H1 (cell line): ENCODE measurements at regions not wholly inside any gene's neighbourhood (a gene's known extent, or its start where the extent isn't known, plus 50 kb on each side); places are given as distances from the start of the nearest gene placed in this dataset.

Source experiments
- CTCF ChIA-PET: fragments of 300-600 bp; sonication (Branson Sonifier 250); formaldehyde crosslinking; loops from one replicate; lab custom pipeline; 2021; ENCODE audit not compliant: partially characterized antibody; lab: Charles Lee
- POLR2A ChIA-PET: fragments of 300-600 bp; sonication (Branson Sonifier 250); formaldehyde crosslinking; loops from one replicate; lab custom pipeline; 2021; ENCODE audit warnings: inconsistent platforms; ENCODE audit not compliant: partially characterized antibody; lab: Charles Lee
- DNase-seq, 2 experiments: peaks; one replicate each; pipeline versions ENCODE4 v3.0.0 to v3.0.0-alpha.2; 2010 to 2022; ENCODE audit warnings: low spot score in 2 of 2, low read depth in 1 of 2, mixed read lengths in 1 of 2
- FAIRE-seq: peaks from 2 replicates; lab custom pipeline; 2011; peaks lifted over from hg19 to GRCh38; lab: Jason Lieb, UNC
- H2AFZ ChIP-seq: 2 replicates; pipeline ENCODE4 v1.8.1; 2012; ENCODE audit warnings: low read length, inconsistent platforms
- H2AK5ac ChIP-seq: 2 replicates; pipeline ENCODE4 v1.6.1; 2013; ENCODE audit warnings: low read depth, low read length
- H2BK120ac ChIP-seq: replicated peaks from 2 replicates; pipeline ENCODE3; 2013; ENCODE audit warnings: low read depth, low read length, inconsistent platforms
- H2BK12ac ChIP-seq: 2 replicates; pipeline ENCODE4 v1.6.1; 2013; ENCODE audit warnings: low read depth, low read length
- H2BK15ac ChIP-seq: 2 replicates; pipeline ENCODE4 v1.6.1; 2013; ENCODE audit warnings: low read length
- H2BK20ac ChIP-seq: 2 replicates; pipeline ENCODE4 v1.6.1; 2013; ENCODE audit warnings: low read length
- H2BK5ac ChIP-seq: 2 replicates; pipeline ENCODE4 v1.6.1; 2013; ENCODE audit warnings: low read depth, low read length
- H3K14ac ChIP-seq: 2 replicates; pipeline ENCODE4 v1.6.1; 2013; ENCODE audit warnings: inconsistent platforms; ENCODE audit not compliant: insufficient read length
- H3K18ac ChIP-seq: 2 replicates; pipeline ENCODE4 v1.6.1; 2013; ENCODE audit warnings: low read length; ENCODE audit errors: extremely low read depth
- H3K23ac ChIP-seq: 2 replicates; pipeline ENCODE4 v1.6.1; 2013; ENCODE audit warnings: inconsistent platforms; ENCODE audit not compliant: insufficient read length
- H3K23me2 ChIP-seq: 2 replicates; pipeline ENCODE4 v1.6.1; 2013; ENCODE audit warnings: low read depth, low read length
- H3K27ac ChIP-seq: 2 replicates; pipeline ENCODE4 v1.6.1; 2011; ENCODE audit warnings: low read depth, low read length, inconsistent platforms
- H3K27me3 ChIP-seq, 4 experiments: replicated peaks in 1 of 4; 1 replicate in 1 of 4; 2 replicates in 3 of 4; pipeline versions ENCODE4 v1.6.1 to v1.8.1; 2011 to 2013; ENCODE audit warnings: low read length in 3 of 4, mild to moderate bottlenecking in 3 of 4, inconsistent platforms in 2 of 4, mixed read lengths in 2 of 4, moderate library complexity in 1 of 4; ENCODE audit not compliant: control insufficient read depth in 3 of 4, insufficient read depth in 3 of 4; ENCODE audit errors: extremely low read depth in 1 of 4
- H3K36me3 ChIP-seq, 4 experiments: 2 replicates each; pipeline versions ENCODE4 v1.6.1 to v1.8.1; 2011 to 2013; ENCODE audit warnings: mild to moderate bottlenecking in 4 of 4, low read length in 3 of 4, moderate library complexity in 2 of 4, control low read depth in 1 of 4, inconsistent platforms in 1 of 4; ENCODE audit not compliant: insufficient read depth in 4 of 4, control insufficient read depth in 2 of 4
- H3K4ac ChIP-seq: replicated peaks from 2 replicates; pipeline ENCODE3; 2013; ENCODE audit warnings: low read length, low read depth, mixed read lengths, inconsistent platforms; ENCODE audit not compliant: insufficient read length
- H3K4me1 ChIP-seq, 4 experiments: replicated peaks in 1 of 4; 1 replicate in 1 of 4; 2 replicates in 3 of 4; pipeline versions ENCODE4 v1.6.1 to v1.8.1; 2011 to 2013; ENCODE audit warnings: low read length in 3 of 4, inconsistent platforms in 2 of 4, mixed read lengths in 1 of 4; ENCODE audit not compliant: insufficient read depth in 4 of 4, control insufficient read depth in 3 of 4
- H3K4me2 ChIP-seq, 2 experiments: 2 replicates each; pipeline versions ENCODE4 v1.6.1 to v1.8.1; 2011 to 2013; ENCODE audit warnings: low read depth in 2 of 2, low read length in 2 of 2, control low read depth in 1 of 2, inconsistent platforms in 1 of 2, mild to moderate bottlenecking in 1 of 2; ENCODE audit not compliant: insufficient read depth in 1 of 2
- H3K4me3 ChIP-seq, 4 experiments: fragments of 200-600, 300-600 bp in 1 of 4; sonication (generic), shearing (Covaris generic), sonication (Bioruptor Twin) in 1 of 4; 2 replicates each; pipeline versions ENCODE4 v1.5.1 to v1.8.1; 2011 to 2016; ENCODE audit warnings: low read length in 4 of 4, low read depth in 3 of 4, control low read depth in 2 of 4, inconsistent platforms in 2 of 4, mild to moderate bottlenecking in 2 of 4, mixed read lengths in 1 of 4, moderate library complexity in 1 of 4; ENCODE audit not compliant: insufficient read depth in 2 of 4; ENCODE audit errors: extremely low read depth in 1 of 4
- H3K56ac ChIP-seq: replicated peaks from 2 replicates; pipeline ENCODE3; 2013; ENCODE audit warnings: low read depth, mild to moderate bottlenecking, mixed read lengths, low read length, inconsistent platforms; ENCODE audit not compliant: insufficient read length
- H3K79me1 ChIP-seq: 2 replicates; pipeline ENCODE4 v1.6.1; 2013; ENCODE audit warnings: low read depth, low read length, control low read depth
- H3K79me2 ChIP-seq, 2 experiments: 2 replicates each; pipeline versions ENCODE4 v1.6.1 to v1.8.1; 2012 to 2013; ENCODE audit warnings: low read length in 2 of 2, mild to moderate bottlenecking in 2 of 2, inconsistent platforms in 1 of 2; ENCODE audit not compliant: insufficient read depth in 2 of 2, control insufficient read depth in 1 of 2
- H3K9ac ChIP-seq, 4 experiments: replicated peaks in 1 of 4; 1 replicate in 1 of 4; 2 replicates in 3 of 4; pipeline versions ENCODE4 v1.6.1 to v1.8.1; 2011 to 2013; ENCODE audit warnings: low read depth in 3 of 4, low read length in 3 of 4, control low read depth in 2 of 4, mild to moderate bottlenecking in 2 of 4, moderate library complexity in 2 of 4, inconsistent platforms in 1 of 4; ENCODE audit errors: extremely low read depth in 1 of 4
- H3K9me3 ChIP-seq, 2 experiments: 2 replicates each; pipeline versions ENCODE4 v1.6.1 to v1.8.1; 2012 to 2013; ENCODE audit warnings: mild to moderate bottlenecking in 2 of 2, moderate library complexity in 2 of 2, control low read depth in 1 of 2, inconsistent platforms in 1 of 2, low read depth in 1 of 2, low read length in 1 of 2, mixed read lengths in 1 of 2; ENCODE audit not compliant: insufficient read depth in 2 of 2
- H4K20me1 ChIP-seq, 2 experiments: replicated peaks in 1 of 2; 2 replicates each; pipeline versions ENCODE3 to v1.8.1; 2011 to 2013; ENCODE audit warnings: inconsistent platforms in 2 of 2, low read length in 2 of 2, mild to moderate bottlenecking in 1 of 2; ENCODE audit not compliant: insufficient read depth in 2 of 2, control insufficient read depth in 1 of 2
- H4K5ac ChIP-seq: 2 replicates; pipeline ENCODE4 v1.6.1; 2013; ENCODE audit warnings: low read length, low read depth, mixed read lengths, inconsistent platforms; ENCODE audit not compliant: insufficient read length
- H4K8ac ChIP-seq: 2 replicates; pipeline ENCODE4 v1.8.0; 2013; ENCODE audit warnings: mild to moderate bottlenecking, moderate library complexity, low read length, inconsistent platforms; ENCODE audit not compliant: insufficient read depth; ENCODE audit errors: extremely low read depth
- H4K91ac ChIP-seq: replicated peaks from 2 replicates; pipeline ENCODE3; 2013; ENCODE audit warnings: low read length, mixed read lengths, inconsistent platforms; ENCODE audit not compliant: insufficient read length
- NANOG ChIP-seq: IDR thresholded peaks from 2 replicates; pipeline ENCODE4 v1.6.1; 2011; ENCODE audit warnings: low read length, low read depth, mild to moderate bottlenecking, inconsistent platforms; ENCODE audit not compliant: insufficient read depth, poor library complexity, severe bottlenecking
- POLR2AphosphoS5 ChIP-seq: IDR thresholded peaks from 2 replicates; pipeline ENCODE4 v1.6.1; 2011; ENCODE audit warnings: low read depth, low read length
- RNF2 ChIP-seq: fragments of 200-900, 300-1000 bp; sonication (generic); IDR thresholded peaks from 2 replicates; pipeline ENCODE4 v1.7.1; 2016; ENCODE audit warnings: borderline replicate concordance, low read depth, mild to moderate bottlenecking, antibody characterized with exemption, low read length; ENCODE audit not compliant: poor library complexity, severe bottlenecking; ENCODE audit errors: missing control alignments
- SIN3A ChIP-seq, 2 experiments: IDR thresholded peaks in 1 of 2; conservative IDR thresholded peaks in 1 of 2; 2 replicates each; pipeline ENCODE4 v1.6.1; 2011 to 2012; ENCODE audit warnings: low read length in 2 of 2, improper control_type of control experiment in 1 of 2, low read depth in 1 of 2, mild to moderate bottlenecking in 1 of 2
- TCF12 ChIP-seq: IDR thresholded peaks from 2 replicates; pipeline ENCODE4 v1.6.1; 2011; ENCODE audit warnings: low read depth, mild to moderate bottlenecking, low read length
- YY1 ChIP-seq: IDR thresholded peaks from 2 replicates; pipeline ENCODE4 v1.6.1; 2011; ENCODE audit warnings: low read depth, mild to moderate bottlenecking, low read length
- WGBS, 2 experiments: shearing (Covaris generic) in 1 of 2; methylation state at CpG; one replicate each; pipeline versions ENCODE4 v1.1.6 to v1.1.7; 2013 to 2015; ENCODE audit warnings: low lambda C conversion rate in 2 of 2, mixed read lengths in 2 of 2, inconsistent platforms in 1 of 2, low coverage in 1 of 2, missing lambda C conversion rate in 1 of 2; ENCODE audit not compliant: insufficient replicate concordance in 2 of 2, insufficient coverage in 1 of 2, insufficient read length in 1 of 2; ENCODE audit errors: extremely low coverage in 1 of 2, missing lambda C conversion rate in 1 of 2; 5-methylcytosine and 5-hydroxymethylcytosine counted together

DNA sequence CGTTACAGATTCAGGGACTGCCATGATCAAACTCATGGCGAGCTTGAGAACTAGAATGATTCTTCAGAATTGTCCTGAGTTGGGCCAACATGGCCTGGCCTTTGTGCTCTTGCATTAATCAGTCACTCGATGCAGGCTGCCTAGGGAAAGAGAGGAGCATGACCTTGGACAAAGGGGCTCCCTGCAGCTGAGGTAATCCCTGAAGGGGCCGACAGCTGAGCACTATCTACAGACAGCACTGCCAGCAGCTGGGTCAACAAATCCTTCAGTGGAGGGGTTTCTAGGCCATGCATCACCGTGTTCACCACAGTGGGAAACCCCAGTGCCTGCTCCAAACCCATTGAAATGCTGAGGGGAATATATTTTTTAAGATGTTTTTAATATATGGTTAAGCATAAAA lies 159.5 kb upstream of the POU2AF2 start:
- no peak overlapping the region for H3K4me2 ChIP-seq
- no peaks in the 10 kb centered on the region for H3K79me1 ChIP-seq
- H3K14ac ChIP-seq, result no peak overlapping the region
- no peak overlapping the region for H3K4me3 ChIP-seq
- no peak for FAIRE-seq
- no peak overlapping the region for H4K5ac ChIP-seq
- no peak overlapping the region for H3K56ac ChIP-seq
- DNase-seq, result no peak
- H3K27ac ChIP-seq, result no peak overlapping the region
- H3K9me3 ChIP-seq, result no peaks in the 10 kb centered on the region
- no peak overlapping the region for H4K8ac ChIP-seq
- no peaks in the 10 kb centered on the region for H3K79me2 ChIP-seq
- H2AFZ ChIP-seq, result peak overlapping the region; percentile 99
- no peak overlapping the region for H2AK5ac ChIP-seq
- H3K23me2 ChIP-seq, result no peaks in the 10 kb centered on the region
- no peaks in the 10 kb centered on the region for H4K20me1 ChIP-seq
- H3K36me3 ChIP-seq, result no peaks in the 10 kb centered on the region
- no peak overlapping the region for H2BK5ac ChIP-seq
- H3K23ac ChIP-seq, result no peak overlapping the region
- H3K9ac ChIP-seq, result no peak overlapping the region
- peaks cover 0 to 3% (median 3%) of the 10 kb centered on the region in 4 experiments; a peak in 4 of 7 replicates for H3K4me1 ChIP-seq
- no peak overlapping the region for H4K91ac ChIP-seq
- H3K18ac ChIP-seq, result no peak overlapping the region
- no peaks in the 10 kb centered on the region for H3K27me3 ChIP-seq
- ChIA-PET POLR2A (no interaction called here), CTCF (interaction anchor here (1.6 kb wide), 1 partner anchor 12 kb away, joined by 4 read pairs; no protein-coding TSS in a partner anchor)
- 0 out of 2 replicates have a peak overlapping the region, but pooled peaks have one; percentile 57 for H2BK20ac ChIP-seq
- no peak overlapping the region for H2BK120ac ChIP-seq
- TF ChIP-seq RNF2 (no peak), YY1 (no peak), TCF12 (0 out of 2 replicates have a peak, but pooled peaks have one; percentile 63), SIN3A (conservative IDR thresholded peaks at IDR 0.05 in 1 of 2, IDR thresholded peaks at IDR 0.05 in 1 of 2; ENCODE audit: low read depth in 1 of 2, low read length in 2 of 2) (peak in 1 of 2 experiments; percentile 63; a peak in 1 of 4 replicates), NANOG (no peak), POLR2AphosphoS5 (no peak)
- 73% methylated on average over 5 of the region's 5 CpGs; no CpG with 5 or more reads in 1 of the 2 experiments for WGBS, 2 experiments
- no peak overlapping the region for H2BK12ac ChIP-seq
- no peak overlapping the region for H2BK15ac ChIP-seq
- H3K4ac ChIP-seq, result no peak overlapping the region
